SKM-1 (cell line): ENCODE measurements at regions not wholly inside any gene's neighbourhood (a gene's known extent, or its start where the extent isn't known, plus 50 kb on each side); places are given as distances from the start of the nearest gene placed in this dataset.

Experiments used
- DNase-seq: peaks from one replicate; lab custom pipeline; 2025; ENCODE audit not compliant: unreplicated experiment; lab: John Stamatoyannopoulos, UW

DNA sequence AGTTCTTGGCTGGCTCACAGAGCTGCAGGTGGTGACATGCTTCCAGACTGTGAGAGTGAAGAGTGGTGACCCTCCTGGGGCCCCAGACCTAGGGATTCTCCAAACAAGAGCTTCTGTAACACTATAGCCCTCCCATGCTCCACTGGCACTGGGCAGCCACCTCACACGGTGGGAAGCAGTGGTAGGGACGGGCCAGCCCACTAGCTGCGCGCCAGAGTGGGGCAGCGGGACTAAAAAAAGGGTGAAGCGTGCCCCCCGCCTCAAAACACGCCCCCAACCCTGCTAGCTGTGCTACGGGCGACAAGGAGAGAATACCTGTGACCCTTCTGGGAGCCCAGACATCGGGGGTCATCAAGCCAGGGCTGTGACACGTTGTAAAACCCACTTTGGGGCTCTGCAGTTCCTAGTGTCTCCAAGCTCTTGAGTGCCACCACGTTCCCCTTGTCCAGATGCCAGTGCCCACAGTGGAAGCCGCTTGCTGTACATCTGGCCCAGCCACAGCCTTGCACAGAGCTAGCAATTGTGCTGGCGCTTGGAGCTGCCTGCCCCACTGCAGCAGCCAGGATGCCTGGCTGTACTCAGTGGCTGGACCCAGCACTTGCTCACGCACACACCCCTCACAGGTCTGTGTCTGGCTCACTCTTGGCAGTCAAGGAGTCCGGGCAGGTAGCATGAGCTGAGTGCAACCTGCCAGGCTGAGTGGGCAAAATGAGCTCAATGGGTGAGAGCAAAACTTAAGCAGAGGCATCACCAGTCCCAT, 100.0 kb downstream of the DCAF12L2 start:
- DNase-seq, result no peak
